IMR-90 (cell line): ENCODE measurements at regions not wholly inside any gene's neighbourhood (a gene's known extent, or its start where the extent isn't known, plus 50 kb on each side); places are given as distances from the start of the nearest gene placed in this dataset.
A peak's percentile ranks its signal among the peaks of the same experiment; 100 is the strongest.

Source experiments
- ATAC-seq: fragments of 200-7000 bp; cut with Tn5 transposase; 2 replicates; pipeline ENCODE4 v1.9.1; 2020; ENCODE audit warnings: low read depth, mild to moderate bottlenecking, moderate library complexity
- BruUV-seq: library from RNA; stranded (reverse); fragments of 400-500 nt; replicated peaks from 2 replicates; lab custom pipeline; 2021; lab: Mats Ljungman, UMichigan
- CTCF ChIA-PET: fragments of 300-600 bp; formaldehyde crosslinking; extraction: SDS; loops from one replicate; lab custom pipeline; 2021; ENCODE audit warnings: antibody characterized with exemption; lab: Yijun Ruan, JAX
- POLR2A ChIA-PET: fragments of 300-600 bp; sonication (Branson Sonifier 250); formaldehyde crosslinking; loops from one replicate; lab custom pipeline; 2022; ENCODE audit warnings: antibody characterized with exemption; ENCODE audit not compliant: unreplicated experiment; lab: Charles Lee
- DNase-seq: peaks from one replicate; pipeline ENCODE4 v3.0.0; 2013
- H2AFZ ChIP-seq: replicated peaks from 2 replicates; pipeline ENCODE3; 2013; ENCODE audit warnings: low read length, mild to moderate bottlenecking; ENCODE audit not compliant: poor library complexity
- H2AK5ac ChIP-seq: 2 replicates; pipeline ENCODE4 v1.6.1; 2013; ENCODE audit warnings: low read depth, low read length, inconsistent platforms
- H2AK9ac ChIP-seq: replicated peaks from 2 replicates; pipeline ENCODE3; 2013; ENCODE audit warnings: mild to moderate bottlenecking, low read depth, low read length, moderate library complexity; ENCODE audit not compliant: poor library complexity
- H2BK120ac ChIP-seq: 2 replicates; pipeline ENCODE4 v1.6.1; 2013; ENCODE audit warnings: low read depth, low read length, inconsistent platforms
- H2BK15ac ChIP-seq: 3 replicates; pipeline ENCODE4 v1.6.1; 2013; ENCODE audit warnings: low read depth, low read length, inconsistent platforms
- H2BK20ac ChIP-seq: 2 replicates; pipeline ENCODE4 v1.6.1; 2013; ENCODE audit warnings: low read depth, mild to moderate bottlenecking, inconsistent platforms, low read length, moderate library complexity
- H2BK5ac ChIP-seq: 2 replicates; pipeline ENCODE4 v1.6.1; 2013; ENCODE audit warnings: mild to moderate bottlenecking, low read depth, low read length, inconsistent platforms; ENCODE audit not compliant: poor library complexity, severe bottlenecking
- H3K14ac ChIP-seq: replicated peaks from 2 replicates; pipeline ENCODE4 v1.6.1; 2013; ENCODE audit warnings: low read depth, low read length, inconsistent platforms
- H3K18ac ChIP-seq: 2 replicates; pipeline ENCODE4 v1.6.1; 2013; ENCODE audit warnings: low read depth, low read length, control low read depth
- H3K23ac ChIP-seq: 2 replicates; pipeline ENCODE4 v1.6.1; 2013; ENCODE audit warnings: low read depth, low read length, inconsistent platforms
- H3K27ac ChIP-seq: 2 replicates; pipeline ENCODE4 v1.5.1; 2013; ENCODE audit warnings: mild to moderate bottlenecking, control low read depth, low read length; ENCODE audit not compliant: insufficient read depth
- H3K27me3 ChIP-seq: 2 replicates; pipeline ENCODE4 v1.6.1; 2013; ENCODE audit warnings: low read length; ENCODE audit not compliant: control insufficient read depth, insufficient read depth
- H3K36me3 ChIP-seq: 2 replicates; pipeline ENCODE4 v1.6.1; 2013; ENCODE audit warnings: low read length, mixed read lengths; ENCODE audit not compliant: control insufficient read depth, insufficient read depth
- H3K4ac ChIP-seq: 2 replicates; pipeline ENCODE4 v1.6.1; 2013; ENCODE audit warnings: low read depth, low read length, inconsistent platforms
- H3K4me1 ChIP-seq: 2 replicates; pipeline ENCODE4 v1.6.1; 2013; ENCODE audit warnings: low read length, mixed read lengths; ENCODE audit not compliant: control insufficient read depth, insufficient read depth
- H3K4me2 ChIP-seq: 2 replicates; pipeline ENCODE4 v1.6.1; 2013; ENCODE audit warnings: low read depth, mild to moderate bottlenecking, control low read depth, low read length, moderate library complexity
- H3K4me3 ChIP-seq: 2 replicates; pipeline ENCODE4 v1.5.1; 2013; ENCODE audit warnings: low read depth, mild to moderate bottlenecking, control low read depth, low read length, moderate library complexity; ENCODE audit not compliant: insufficient read depth
- H3K56ac ChIP-seq: 2 replicates; pipeline ENCODE4 v1.6.1; 2013; ENCODE audit warnings: low read length, inconsistent platforms; ENCODE audit not compliant: insufficient read depth; ENCODE audit errors: extremely low read depth
- H3K79me1 ChIP-seq, 2 experiments: 2 replicates each; pipeline ENCODE4 v1.6.1; 2013; ENCODE audit warnings: low read length in 2 of 2, inconsistent platforms in 1 of 2, low read depth in 1 of 2
- H3K9ac ChIP-seq: 2 replicates; pipeline ENCODE4 v1.6.1; 2013; ENCODE audit warnings: low read depth, low read length, control low read depth
- H3K9me1 ChIP-seq: 2 replicates; pipeline ENCODE4 v1.6.1; 2013; ENCODE audit warnings: low read length, inconsistent platforms; ENCODE audit not compliant: insufficient read depth
- H3K9me3 ChIP-seq: 2 replicates; pipeline ENCODE4 v1.6.1; 2013; ENCODE audit warnings: low read length; ENCODE audit not compliant: control insufficient read depth, insufficient read depth
- H4K20me1 ChIP-seq: 2 replicates; pipeline ENCODE4 v1.6.1; 2013; ENCODE audit warnings: low read length, inconsistent platforms; ENCODE audit not compliant: insufficient read depth
- H4K5ac ChIP-seq: 2 replicates; pipeline ENCODE4 v1.6.1; 2013; ENCODE audit warnings: mild to moderate bottlenecking, low read depth, low read length, control low read depth
- H4K8ac ChIP-seq, 2 experiments: 2 replicates each; pipeline ENCODE4 v1.6.1; 2013; ENCODE audit warnings: low read depth in 2 of 2, low read length in 2 of 2, control low read depth in 1 of 2, inconsistent platforms in 1 of 2
- H4K91ac ChIP-seq: 2 replicates; pipeline ENCODE4 v1.6.1; 2013; ENCODE audit warnings: low read depth, low read length, inconsistent platforms; ENCODE audit not compliant: insufficient read depth
- BHLHE40 ChIP-seq: fragments of 150-350 bp; IDR thresholded peaks from 2 replicates; pipeline ENCODE4 v1.6.1; 2016; ENCODE audit warnings: mild to moderate bottlenecking, low read depth, low read length
- CEBPB ChIP-seq: IDR thresholded peaks from 2 replicates; pipeline ENCODE4 v1.6.1; 2012; ENCODE audit warnings: low read depth, low read length, improper control_type of control experiment
- CHD1 ChIP-seq: IDR thresholded peaks from 2 replicates; pipeline ENCODE4 v1.6.1; 2012; ENCODE audit warnings: low read depth, low read length, improper control_type of control experiment
- CTCF ChIP-seq: conservative IDR thresholded peaks from 2 replicates; pipeline ENCODE4 v1.5.1; 2012; ENCODE audit warnings: mild to moderate bottlenecking, low read depth, low read length, improper control_type of control experiment
- FOS ChIP-seq: fragments of 150-350 bp; IDR thresholded peaks from 2 replicates; pipeline ENCODE4 v1.6.1; 2016; ENCODE audit warnings: low read depth, low read length
- MAFK ChIP-seq: IDR thresholded peaks from 2 replicates; pipeline ENCODE4 v1.6.1; 2012; ENCODE audit warnings: low read depth, low read length, improper control_type of control experiment
- MAZ ChIP-seq: IDR thresholded peaks from 2 replicates; pipeline ENCODE4 v1.6.1; 2012; ENCODE audit warnings: low read depth, mild to moderate bottlenecking, low read length, improper control_type of control experiment, moderate library complexity, borderline replicate concordance
- MXI1 ChIP-seq: IDR thresholded peaks from 2 replicates; pipeline ENCODE4 v1.6.1; 2012; ENCODE audit warnings: low read depth, mild to moderate bottlenecking, low read length, moderate library complexity, borderline replicate concordance
- NFE2L2 ChIP-seq: fragments of 150-350 bp; IDR thresholded peaks from 2 replicates; pipeline ENCODE4 v1.6.1; 2016; ENCODE audit warnings: low read depth, mild to moderate bottlenecking, low read length
- POLR2A ChIP-seq: IDR thresholded peaks from 2 replicates; pipeline ENCODE4 v1.6.1; 2012; ENCODE audit warnings: mild to moderate bottlenecking, low read depth, low read length
- RAD21 ChIP-seq: IDR thresholded peaks from 2 replicates; pipeline ENCODE4 v1.6.1; 2012; ENCODE audit warnings: low read length, improper control_type of control experiment
- RCOR1 ChIP-seq: IDR thresholded peaks from 2 replicates; pipeline ENCODE4 v1.6.1; 2012; ENCODE audit warnings: mild to moderate bottlenecking, low read length, improper control_type of control experiment; ENCODE audit not compliant: insufficient replicate concordance
- RFX5 ChIP-seq: IDR thresholded peaks from 2 replicates; pipeline ENCODE4 v1.8.0; 2012; ENCODE audit warnings: low read depth, mild to moderate bottlenecking, low read length, moderate library complexity
- SMC3 ChIP-seq: fragments of 150-350 bp; IDR thresholded peaks from 2 replicates; pipeline ENCODE4 v1.6.1; 2016; ENCODE audit warnings: low read depth, mild to moderate bottlenecking, antibody characterized with exemption, low read length, moderate library complexity
- USF2 ChIP-seq: fragments of 150-350 bp; IDR thresholded peaks from 2 replicates; pipeline ENCODE4 v1.6.1; 2017; ENCODE audit warnings: mild to moderate bottlenecking, antibody characterized with exemption, low read length, low read depth
- WGBS, 2 experiments: methylation state at CpG; one replicate each; pipeline versions ENCODE4 v1.1.5 to v1.1.7; 2013; ENCODE audit warnings: missing lambda C conversion rate in 2 of 2; ENCODE audit not compliant: insufficient read length in 1 of 2; ENCODE audit errors: extremely low coverage in 2 of 2; 5-methylcytosine and 5-hydroxymethylcytosine counted together
- dilution Hi-C: fragments of 300-500 bp; cut with HindIII; formaldehyde crosslinking; loops from one replicate; pipeline ENCODE4 v1.14.3; 2018; ENCODE audit warnings: low sequenced_read_pairs; ENCODE audit not compliant: unreplicated experiment
- in situ Hi-C: fragments of 300-500 bp; cut with MboI; formaldehyde crosslinking; loops from 3 replicates; pipeline ENCODE4 v1.14.3; 2019; ENCODE audit warnings: low sequenced_read_pairs, inconsistent platforms, mixed read lengths
- intact Hi-C: fragments of 100-400 bp; cut with micrococcal nuclease; formaldehyde crosslinking; loops from 2 replicates; pipeline ENCODE4 v1.10.0; 2022
- TF ChIP-seq, protein P1 (sequence below): fragments of 150-350 bp; IDR thresholded peaks from 2 replicates; pipeline ENCODE4 v1.6.1; 2016; ENCODE audit warnings: low read depth, mild to moderate bottlenecking, low read length, moderate library complexity, borderline replicate concordance

GRCh38 chr10:4063717-4064116, 278.7 kb upstream of the KLF6 start:
- DNase-seq (no peak), ATAC-seq (no peak)
- TF ChIP-seq, protein P1, sequence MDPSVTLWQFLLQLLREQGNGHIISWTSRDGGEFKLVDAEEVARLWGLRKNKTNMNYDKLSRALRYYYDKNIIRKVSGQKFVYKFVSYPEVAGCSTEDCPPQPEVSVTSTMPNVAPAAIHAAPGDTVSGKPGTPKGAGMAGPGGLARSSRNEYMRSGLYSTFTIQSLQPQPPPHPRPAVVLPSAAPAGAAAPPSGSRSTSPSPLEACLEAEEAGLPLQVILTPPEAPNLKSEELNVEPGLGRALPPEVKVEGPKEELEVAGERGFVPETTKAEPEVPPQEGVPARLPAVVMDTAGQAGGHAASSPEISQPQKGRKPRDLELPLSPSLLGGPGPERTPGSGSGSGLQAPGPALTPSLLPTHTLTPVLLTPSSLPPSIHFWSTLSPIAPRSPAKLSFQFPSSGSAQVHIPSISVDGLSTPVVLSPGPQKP: no peak
- TF ChIP-seq RFX5 (no peak), MXI1 (no peak), CHD1 (no peak), FOS (no peak), SMC3 (no peak), CEBPB (no peak), RCOR1 (no peak), POLR2A (no peak), CTCF (no peak), USF2 (no peak), MAZ (no peak), NFE2L2 (no peak), MAFK (no peak), RAD21 (no peak), BHLHE40 (no peak)
- H3K4me3 ChIP-seq: no peak overlapping the region
- H4K5ac ChIP-seq: no peak overlapping the region
- H2AK5ac ChIP-seq: no peak overlapping the region
- H3K23ac ChIP-seq: no peak overlapping the region
- H2BK15ac ChIP-seq: 0 out of 3 replicates have a peak overlapping the region, but pooled peaks have one; percentile 47
- peaks cover 4% of the 10 kb centered on the region for H3K4me1 ChIP-seq
- no peak overlapping the region for H3K14ac ChIP-seq
- H4K8ac ChIP-seq: no peak overlapping the region
- BruUV-seq: no TSS peak
- no peak overlapping the region for H3K4me2 ChIP-seq
- no peaks in the 10 kb centered on the region for H3K79me1 ChIP-seq
- CTCF ChIA-PET: no interaction called here
- WGBS, 2 experiments: no CpG with 5 or more reads among the region's 3 CpGs
- H3K27ac ChIP-seq: no peak overlapping the region
- no peak overlapping the region for H3K9ac ChIP-seq
- H3K4ac ChIP-seq: no peak overlapping the region
- intact Hi-C loops (no loop called here), in situ Hi-C loops (no loop called here), dilution Hi-C loops (no loop called here)
- H2AFZ ChIP-seq: no peak overlapping the region
- H2BK5ac ChIP-seq: no peak overlapping the region
- H3K56ac ChIP-seq: no peak overlapping the region
- H3K27me3 ChIP-seq: no peaks in the 10 kb centered on the region
- no peak overlapping the region for H3K18ac ChIP-seq
- no peak overlapping the region for H2AK9ac ChIP-seq
- H4K20me1 ChIP-seq: no peaks in the 10 kb centered on the region
- H3K9me1 ChIP-seq: peaks cover 5% of the 10 kb centered on the region; the same call in 1 of the 2 replicates
- no peaks in the 10 kb centered on the region for H3K9me3 ChIP-seq
- no peak overlapping the region for H2BK20ac ChIP-seq
- no peaks in the 10 kb centered on the region for H3K36me3 ChIP-seq
- no peak overlapping the region for H4K91ac ChIP-seq
- POLR2A ChIA-PET: no interaction called here
- H2BK120ac ChIP-seq: peak overlapping the region; percentile 34; the same call in 1 of the 2 replicates
